Activated CD8-positive, alpha-beta memory T cell treated with anti-CD3 and anti-CD28 coated beads, Interleukin-2, amount 50 U/mL, for 1 hour (primary cell): ENCODE measurements at regions not wholly inside any gene's neighbourhood (a gene's known extent, or its start where the extent isn't known, plus 50 kb on each side); places are given as distances from the start of the nearest gene placed in this dataset.

Source experiments
- DNase-seq: peaks from one replicate; pipeline ENCODE4 v3.0.0-alpha.2; 2020; ENCODE audit errors: extremely low read depth

DNA sequence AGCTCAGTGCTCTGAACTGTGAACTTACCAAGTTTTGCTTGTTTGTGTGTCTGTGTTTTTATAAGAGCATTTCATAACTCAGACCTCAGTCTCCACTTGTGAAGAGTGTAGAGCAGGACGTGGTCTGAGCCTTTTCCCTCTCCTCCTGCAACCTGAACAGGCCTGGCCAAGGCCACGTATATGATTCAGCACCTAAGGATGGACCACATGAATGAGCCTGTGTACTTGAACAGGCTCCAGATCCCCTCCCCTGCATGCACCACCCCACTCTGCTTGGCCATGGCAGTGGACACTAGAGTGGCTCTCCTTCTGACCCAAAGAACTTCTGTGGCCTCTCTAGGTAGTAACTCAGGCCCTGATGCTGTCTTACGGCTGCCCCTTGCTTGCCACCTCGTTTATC, 125.9 kb upstream of the FSTL4 start:
- DNase-seq: no peak

DNA sequence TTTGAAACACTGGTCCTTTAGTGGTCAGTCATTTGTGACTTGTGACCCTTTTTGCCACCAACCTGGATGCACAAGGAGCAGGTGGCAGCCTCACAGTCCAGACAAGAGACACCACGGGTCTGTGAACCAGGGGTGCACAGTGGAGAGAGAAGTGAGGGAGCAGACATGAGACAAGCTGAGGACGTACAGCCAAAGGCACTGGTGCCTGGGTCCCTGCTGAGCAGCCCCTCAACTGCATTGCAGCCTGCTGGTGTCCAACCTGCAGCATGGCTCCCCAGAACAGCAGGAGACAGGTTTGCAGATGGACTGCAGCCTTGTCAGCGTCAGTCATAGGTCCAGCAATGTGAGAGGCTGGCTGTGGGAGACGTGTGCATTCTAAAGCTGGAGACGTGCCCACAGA, 124.2 kb upstream of the FSTL4 start:
- DNase-seq: no peak

DNA sequence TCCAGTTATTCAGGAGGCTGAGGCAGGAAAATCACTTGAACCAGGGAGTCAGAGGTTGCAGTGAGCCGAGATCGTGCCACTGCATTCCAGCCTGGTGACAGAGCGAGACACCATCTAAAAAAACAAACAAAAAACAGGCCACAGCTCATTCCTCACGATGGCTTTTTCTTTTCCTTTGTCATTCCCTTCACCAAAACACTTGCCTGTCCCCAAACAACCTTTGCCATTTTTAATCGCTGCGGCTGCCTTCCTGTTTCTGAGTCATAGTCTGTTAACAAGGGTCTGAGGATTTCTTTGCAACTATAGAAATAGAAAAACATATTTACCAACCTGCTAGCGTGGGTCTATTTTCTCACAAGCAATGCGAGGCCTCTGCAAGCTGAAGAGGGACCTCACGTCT, 123.0 kb upstream of the FSTL4 start:
- DNase-seq: no peak

DNA sequence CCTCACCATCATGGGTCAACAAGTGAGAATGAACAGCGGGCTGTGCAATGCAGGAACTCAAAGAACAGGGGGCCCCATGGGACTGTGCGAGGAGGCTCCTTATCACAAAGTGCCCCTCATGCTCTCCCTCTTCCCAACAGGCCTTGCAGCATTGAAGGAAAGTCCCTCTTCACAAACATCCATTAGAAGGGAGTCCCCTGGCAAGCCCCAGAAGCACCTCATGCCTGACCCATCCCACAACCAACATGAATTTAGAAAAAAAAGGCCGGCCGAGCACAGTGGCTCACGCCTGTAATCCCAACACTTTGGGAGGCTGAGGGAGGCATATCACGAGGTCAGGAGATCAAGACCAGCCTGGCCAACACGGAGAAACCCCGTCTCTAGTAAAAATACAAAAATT, 122.6 kb upstream of the FSTL4 start:
- DNase-seq: no peak

DNA sequence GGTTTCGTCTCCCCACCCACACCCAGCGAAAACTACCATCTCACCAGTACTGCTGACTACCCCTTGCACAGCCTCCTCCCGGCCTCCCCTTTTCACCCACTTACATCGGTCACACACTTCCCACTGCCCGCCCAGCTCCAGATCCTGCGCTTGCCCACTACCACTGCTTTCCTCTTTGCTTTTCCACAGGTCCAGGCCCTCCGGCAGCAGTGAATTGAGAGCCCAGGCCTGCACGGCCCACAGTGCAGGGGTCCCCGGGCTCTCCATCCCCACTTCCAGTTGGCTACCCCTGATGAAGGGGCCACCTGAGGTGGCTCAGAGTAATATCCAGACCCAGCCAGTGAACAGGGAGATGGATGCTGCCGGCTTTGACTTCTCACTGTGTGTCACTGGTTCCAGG, 120.2 kb upstream of the FSTL4 start:
- DNase-seq: no peak

DNA sequence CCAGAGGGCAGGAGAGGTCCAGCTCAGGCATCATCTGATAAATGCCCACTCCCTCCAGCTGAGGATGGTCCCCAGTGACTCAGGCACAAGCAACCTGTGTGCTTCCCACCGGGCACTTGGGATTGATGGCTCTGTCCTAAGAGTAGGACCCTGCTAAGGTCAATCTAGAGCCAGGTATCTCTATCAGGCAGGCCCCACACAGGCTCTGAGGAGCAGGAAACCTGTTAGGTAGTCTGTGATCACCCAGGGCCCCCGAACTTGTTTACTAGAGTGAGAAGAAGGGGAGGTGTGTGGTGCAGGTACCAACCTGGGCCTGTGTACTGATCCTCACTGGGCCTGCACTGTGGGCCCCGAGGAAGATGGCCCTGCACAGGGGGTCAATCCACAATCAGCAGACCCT, 119.6 kb upstream of the FSTL4 start:
- DNase-seq: no peak

DNA sequence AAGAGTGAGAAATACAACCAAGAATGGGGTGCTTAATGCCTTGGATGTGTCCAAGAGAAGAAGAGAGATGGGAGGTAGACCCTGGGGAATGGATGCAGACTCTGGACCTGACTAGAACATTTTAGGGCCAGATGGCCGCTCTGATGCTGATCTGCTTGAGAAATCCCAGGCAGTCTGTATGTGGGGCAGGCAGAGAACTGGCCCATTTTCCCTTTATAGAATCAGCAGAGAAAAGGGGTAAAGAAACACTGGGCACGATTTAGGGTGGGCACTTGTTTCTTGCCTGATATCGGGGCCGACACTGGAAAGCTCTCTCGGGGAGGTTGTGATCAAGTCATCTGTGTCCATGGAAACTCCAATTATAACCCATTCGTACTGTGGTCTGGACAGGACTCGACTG, 118.5 kb upstream of the FSTL4 start:
- no peak for DNase-seq

DNA sequence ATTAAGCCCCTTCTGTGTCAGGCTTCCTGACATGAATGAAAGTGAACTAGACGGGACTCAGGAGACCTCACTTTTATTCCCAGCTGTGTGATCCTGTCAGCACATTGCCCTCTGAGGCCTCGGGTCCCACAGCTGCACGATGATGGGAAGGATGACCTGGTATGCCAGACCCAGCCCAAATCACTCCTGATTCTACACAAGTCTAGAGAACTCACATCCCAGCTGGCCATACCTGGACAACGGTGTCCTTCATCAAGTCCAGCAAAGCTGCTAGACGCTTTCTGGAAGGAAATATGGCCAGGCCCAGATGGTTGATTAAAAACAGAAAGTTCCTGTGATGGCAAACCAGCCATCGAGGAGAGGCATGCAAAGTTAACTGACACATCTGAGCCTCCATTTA, 118.0 kb upstream of the FSTL4 start:
- DNase-seq: no peak

DNA sequence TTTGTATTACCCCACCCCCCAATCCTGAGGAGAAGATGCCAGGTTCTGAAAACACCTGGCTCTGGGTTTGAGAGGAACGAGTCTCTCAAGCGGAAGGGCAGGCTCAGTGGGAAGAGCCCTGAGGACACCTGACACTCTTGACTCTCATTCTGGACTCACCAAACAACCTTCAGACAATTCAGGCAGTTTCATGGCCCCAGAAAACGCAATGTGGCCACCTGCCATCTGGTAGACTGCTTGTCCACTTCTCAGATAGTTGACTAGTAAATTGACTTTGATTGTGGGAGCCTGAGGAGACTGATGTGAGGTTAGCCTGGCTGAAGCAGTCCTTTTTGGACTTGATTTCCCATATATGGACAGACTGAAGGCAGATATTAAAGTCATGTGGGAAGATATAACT, 117.5 kb upstream of the FSTL4 start:
- DNase-seq: no peak

DNA sequence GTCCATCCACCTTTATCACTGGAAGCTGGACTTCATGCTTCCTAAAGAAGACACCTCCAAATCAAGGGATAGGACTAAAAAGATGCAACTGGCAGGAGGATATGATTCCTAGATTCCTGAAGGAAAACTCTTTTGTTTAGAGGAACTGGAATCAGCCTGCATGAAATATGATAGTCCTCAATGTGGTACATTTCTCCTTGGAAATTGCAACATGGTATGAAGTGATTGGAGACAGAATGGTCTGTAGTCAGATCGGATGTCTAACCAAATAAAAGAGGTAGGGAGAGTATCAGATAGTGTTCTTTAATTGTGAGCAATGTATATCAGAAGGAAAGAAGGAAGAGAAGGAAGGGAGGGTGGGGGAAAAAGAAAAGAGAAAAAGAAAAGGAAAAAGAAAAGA, 116.1 kb upstream of the FSTL4 start:
- DNase-seq: no peak

DNA sequence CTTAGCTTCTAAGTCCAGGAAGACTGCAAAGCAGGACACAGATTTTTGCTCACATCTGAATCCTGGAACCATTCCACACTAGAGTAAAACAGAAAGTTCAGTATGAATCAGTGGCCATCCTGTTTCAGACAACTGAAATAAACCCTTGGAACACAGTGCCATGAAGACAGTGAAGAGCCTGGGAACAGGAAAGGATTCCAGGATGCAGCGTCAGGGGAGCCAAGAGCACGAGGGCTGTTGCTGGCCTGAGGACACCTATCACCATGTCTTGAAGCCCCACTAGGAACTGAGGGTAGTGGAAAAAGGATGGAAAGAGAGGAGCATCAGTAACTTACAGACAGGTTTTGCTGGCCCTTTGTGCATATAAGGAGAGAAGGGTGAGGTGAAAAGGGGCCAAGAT, 115.3 kb upstream of the FSTL4 start:
- no peak for DNase-seq

DNA sequence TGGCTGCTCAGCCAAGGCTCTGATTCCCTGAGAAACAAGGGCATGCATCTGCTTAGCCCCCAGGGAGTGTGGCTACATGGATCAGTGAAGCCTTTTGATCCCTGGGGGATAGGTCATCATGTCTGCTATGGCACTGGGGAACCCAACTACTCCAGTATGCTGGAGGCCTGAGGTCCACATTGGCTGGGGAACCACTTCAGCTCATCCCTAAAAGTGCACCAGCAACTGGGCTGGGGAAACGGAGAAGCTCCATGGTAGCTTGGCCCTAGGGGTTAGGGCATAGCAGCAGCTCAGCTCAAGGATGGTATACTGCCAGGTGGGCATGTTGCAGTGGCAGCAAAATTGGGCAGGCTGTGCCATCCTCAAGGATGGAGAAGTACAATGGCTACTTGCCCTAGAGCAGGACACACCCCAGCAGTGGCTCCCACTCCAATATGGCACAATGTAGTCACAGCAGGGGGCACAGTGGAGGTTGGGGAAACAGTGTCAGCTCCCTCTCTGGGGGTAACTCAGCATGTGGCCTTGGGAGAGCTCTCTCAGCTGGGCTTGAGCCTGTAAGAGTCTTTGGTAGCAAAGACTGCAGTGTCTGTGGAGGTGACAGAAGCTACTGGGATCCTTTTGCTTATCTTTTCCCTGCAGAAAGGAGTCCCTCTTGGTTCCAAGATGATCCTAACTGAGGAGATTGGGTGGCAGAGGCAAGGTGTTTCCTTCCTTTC, 111.5 kb upstream of the FSTL4 start:
- DNase-seq: no peak

DNA sequence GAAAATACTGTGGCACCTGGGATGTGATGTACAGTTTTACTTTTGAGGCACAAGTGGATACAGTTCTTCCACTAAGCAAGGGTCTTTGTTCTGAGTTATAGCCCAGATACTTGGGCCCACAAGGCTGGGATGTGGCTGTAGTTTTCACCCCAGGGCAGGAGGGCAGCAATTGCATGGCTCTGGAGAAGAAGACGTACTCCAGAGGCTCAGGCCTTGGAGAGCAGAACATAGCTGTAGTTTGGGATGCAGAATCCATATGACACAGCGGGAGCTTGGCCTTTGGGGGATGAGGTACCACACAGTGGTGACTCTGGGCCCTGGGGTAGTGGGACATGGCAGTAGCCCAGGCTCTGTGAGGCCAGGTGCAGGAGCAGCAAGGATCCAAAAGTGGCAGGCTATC, 110.8 kb upstream of the FSTL4 start:
- no peak for DNase-seq

DNA sequence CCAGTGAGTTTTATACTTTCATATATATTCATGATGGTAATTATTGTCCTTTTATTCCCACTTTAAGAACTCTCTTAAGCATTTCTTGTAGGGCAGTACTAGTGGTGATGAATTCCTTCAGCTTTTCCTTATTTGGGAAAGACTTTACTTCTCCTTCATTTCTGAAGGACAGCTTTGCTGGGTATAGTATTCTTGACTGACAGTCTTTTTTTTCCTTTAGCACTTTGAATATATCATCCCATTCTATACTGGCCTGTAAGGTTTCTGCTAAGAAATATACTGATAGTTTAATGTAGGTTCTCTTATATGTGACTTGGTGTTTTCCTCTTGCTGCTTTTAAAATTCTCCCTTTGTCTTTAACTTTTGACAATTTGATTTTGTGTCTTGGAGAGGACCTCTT, 109.0 kb upstream of the FSTL4 start:
- DNase-seq: no peak

DNA sequence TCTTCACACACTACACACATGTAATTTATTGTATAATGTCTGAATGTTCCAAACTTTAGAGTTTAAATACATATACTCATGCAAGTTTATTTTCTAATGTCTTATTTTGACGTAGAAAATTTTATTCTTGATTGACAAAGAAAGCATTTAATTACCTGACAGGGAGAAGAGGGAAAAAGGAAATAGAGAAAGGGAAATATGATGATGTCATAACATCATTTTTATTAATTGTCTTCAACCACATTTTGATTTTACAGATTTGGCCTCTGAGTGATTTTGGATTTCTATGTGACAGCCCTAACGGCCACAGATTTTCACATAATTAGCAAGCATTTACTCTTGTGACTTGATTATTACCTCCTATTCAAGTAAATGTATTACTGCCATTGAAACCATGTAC, 106.1 kb upstream of the FSTL4 start:
- no peak for DNase-seq

DNA sequence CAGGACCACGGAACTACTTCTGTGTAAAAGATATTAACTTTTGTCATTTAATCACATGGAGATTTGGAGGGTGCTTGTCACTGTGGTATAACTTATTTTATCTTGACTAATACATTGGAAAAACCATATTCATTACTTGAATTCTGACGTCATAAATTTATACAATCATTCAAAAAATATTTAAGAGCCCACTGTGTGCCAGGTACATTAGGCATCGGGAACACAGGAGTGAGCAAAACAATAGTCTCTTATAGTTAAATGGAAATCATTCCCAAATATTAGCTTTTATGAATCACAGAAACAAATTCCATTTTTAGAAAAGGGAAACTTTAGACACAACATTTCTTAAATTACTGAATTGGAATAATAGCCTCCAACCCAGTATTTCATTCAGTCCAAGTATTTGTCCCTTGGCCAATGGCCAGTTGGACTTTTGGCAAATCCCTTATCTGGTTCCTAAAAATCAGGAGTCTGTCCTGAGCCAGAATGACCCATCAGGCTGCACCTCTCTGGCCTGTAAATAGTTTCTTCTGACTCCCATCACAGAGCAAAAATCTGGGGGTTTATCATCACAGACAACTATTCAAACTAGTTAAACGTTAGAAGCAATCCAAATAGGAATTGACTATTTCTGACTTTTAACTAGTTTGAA, 104.3 kb upstream of the FSTL4 start:
- DNase-seq: no peak

DNA sequence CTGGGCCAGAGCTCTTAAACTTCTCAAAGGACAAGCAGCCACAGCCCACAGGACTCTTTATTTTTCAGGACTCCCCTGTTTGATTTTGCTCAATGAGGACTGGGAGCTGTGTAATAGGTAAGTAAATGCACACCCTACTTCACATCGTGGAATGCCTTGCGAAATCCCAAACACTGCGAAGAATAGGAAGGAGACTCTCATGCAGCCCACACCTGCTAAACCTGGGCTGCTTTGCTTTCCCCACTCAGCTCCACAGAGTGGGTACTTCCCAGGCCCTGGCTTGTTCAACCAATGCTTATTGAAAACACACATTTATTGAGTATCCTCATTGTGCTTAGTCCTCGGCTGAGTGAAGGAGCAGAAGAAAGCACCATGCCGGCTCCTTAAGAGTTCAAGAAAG, 103.3 kb upstream of the FSTL4 start:
- no peak for DNase-seq

DNA sequence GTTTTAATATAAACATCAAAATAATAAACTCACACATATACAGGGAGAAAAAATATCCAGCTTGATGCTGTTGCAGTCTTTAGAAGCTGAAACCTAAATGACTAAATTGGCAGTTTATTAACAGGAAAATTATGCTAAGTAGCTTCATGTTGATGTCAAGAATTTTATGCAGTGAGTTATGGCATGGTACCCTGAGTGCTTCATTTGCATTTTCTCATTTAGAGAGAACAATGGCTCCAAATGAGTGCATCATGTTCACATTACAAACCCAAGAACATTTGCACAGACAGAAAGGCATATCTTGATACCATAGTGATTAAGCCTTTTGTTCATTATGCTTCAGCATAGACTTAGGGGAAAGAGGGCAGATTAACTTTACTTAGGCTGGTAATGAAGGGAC, 102.9 kb upstream of the FSTL4 start:
- no peak for DNase-seq

DNA sequence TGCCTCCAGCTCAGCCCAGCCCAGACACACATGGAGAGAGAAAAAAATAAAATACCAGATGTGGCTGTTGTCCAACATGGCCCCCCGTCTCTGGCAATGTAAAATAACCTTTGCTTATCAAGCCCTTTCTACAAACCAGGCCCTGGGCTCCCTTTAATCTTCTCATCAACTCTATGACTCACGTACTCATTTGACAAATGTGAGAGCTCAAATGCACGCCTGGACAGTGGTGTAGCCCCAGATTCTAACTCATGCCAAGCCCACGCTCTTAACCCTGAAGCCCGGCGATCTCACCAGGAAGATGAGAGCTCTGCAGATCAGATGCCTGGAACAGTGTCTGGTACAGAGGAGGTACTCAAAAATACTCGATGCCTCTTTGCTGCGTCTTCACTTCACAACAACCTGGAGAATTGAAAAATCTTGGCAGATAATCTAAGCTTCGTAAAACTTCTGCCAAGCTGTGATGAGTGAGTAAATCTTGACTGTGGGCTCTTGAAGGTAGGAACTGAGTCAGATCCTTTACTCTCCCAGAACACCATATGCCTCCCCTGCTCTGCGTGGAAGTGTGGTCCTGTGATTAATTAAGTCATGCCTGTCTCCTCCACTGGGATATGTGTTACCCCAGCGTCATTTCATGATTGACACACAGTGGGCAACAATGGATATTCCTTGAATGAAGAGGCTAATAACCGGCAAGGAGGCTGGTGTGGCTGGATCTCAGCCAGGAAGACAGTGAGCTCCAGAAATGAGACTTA, 102.0 kb upstream of the FSTL4 start:
- DNase-seq: no peak

DNA sequence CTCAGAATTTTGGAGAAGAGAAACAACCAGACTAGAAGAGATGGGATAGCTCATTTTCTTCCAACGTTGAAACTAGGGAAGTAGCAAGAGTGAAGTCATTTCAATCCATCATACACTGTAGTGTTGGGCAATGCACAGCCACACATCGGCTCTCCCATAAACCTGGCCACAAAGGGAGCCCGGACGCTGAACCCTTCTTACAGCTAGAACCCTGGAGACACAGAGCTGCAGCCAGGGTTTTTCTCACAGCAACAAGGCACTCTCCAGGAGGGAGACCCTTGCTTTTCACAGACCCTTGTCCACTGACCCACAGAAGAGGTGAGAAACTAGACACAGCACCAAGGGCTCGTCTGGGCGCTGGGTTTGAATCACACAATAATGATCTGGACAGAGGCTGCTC, 101.4 kb upstream of the FSTL4 start:
- DNase-seq: no peak

DNA sequence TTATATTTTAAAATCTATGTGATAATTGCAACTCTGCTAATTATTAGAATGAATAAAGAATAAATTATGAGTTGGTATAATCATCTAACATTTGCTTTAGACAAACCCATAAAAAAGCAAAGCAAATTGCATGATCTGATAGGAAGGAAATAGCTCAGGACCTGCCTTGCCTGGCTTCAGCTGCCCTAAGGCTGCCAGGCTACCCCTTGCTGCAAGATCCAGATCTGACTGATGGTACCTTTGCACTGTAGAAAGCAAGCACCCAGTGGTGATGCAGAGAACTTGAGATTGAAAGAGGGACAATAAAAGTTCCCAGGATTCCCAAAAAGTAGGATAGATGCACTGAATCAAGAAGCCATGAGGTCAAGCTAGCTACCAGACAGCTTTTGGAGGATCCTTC, 100.9 kb upstream of the FSTL4 start:
- no peak for DNase-seq

DNA sequence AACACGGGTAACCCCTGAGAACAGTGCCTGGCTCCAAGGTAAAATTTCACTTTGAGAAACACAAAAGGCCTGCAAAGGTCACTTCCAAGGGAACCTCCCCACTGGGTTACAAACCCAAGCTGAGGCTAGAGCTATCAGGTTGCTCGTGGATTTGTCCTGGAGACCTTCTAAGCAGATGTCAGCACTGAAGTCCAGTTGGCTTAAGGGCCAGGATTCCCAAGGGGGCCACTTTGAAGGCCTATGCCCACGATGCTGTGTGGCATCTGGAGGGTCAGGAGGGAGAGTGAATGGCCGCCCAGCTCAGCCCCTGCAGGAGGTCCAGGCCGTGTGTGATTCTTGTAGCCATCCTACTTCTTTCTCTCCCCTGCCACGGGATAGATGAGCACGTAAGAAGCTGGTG, 100.2 kb upstream of the FSTL4 start:
- DNase-seq: no peak

DNA sequence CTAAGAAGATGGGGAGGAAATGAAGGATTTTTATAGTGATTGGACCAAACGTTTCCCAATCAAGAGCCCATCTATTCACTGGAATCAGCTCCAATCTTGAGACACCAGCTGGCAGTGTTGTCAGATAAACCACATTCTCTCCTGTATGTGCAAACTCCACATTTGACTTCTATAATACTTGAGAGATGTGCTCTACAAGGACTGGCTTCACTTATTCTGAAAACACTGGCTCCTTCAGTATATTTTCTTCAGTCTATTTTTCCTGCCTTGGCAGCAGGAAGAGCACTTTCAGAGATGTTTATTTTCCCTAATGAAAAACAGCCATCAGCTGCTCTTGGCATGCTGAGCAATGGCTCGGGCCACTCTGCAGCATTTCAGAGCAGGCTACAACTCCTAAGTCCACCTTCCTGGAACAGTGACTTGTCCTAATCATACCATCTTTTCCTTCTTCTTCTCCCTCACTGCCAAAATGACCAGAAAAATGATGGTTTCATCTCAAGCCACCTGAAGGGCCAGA, 96.9 kb upstream of the FSTL4 start:
- DNase-seq: no peak
